Uterus (tissue), 2 donors: ENCODE measurements at regions not wholly inside any gene's neighbourhood (a gene's known extent, or its start where the extent isn't known, plus 50 kb on each side); places are given as distances from the start of the nearest gene placed in this dataset.

Experiments used
- CTCF ChIP-seq, 4 experiments: fragments of 200-600 bp in 2 of 4; fragments of 450-650 bp in 2 of 4; sonication (generic) in 2 of 4; IDR thresholded peaks; one replicate each; pipeline ENCODE4 v1.5.1; 2016 to 2019; ENCODE audit warnings: antibody characterized with exemption in 4 of 4, mild to moderate bottlenecking in 2 of 4, moderate library complexity in 1 of 4
- POLR2A ChIP-seq, 2 donors: fragments of 450-650 bp; IDR thresholded peaks; one replicate each; pipeline ENCODE4 v1.6.1; 2016; ENCODE audit warnings: antibody characterized with exemption in 2 of 2, mild to moderate bottlenecking in 1 of 2, moderate library complexity in 1 of 2

GRCh38 chr7:156353352-156353751 is 287.2 kb upstream of the RNF32 start:
- no peak for TF ChIP-seq CTCF (IDR thresholded peaks at IDR 0.05)
- TF ChIP-seq POLR2A (IDR thresholded peaks at IDR 0.05), result no peak
